ENCODE measurements at regions not wholly inside any gene's neighbourhood (a gene's known extent, or its start where the extent isn't known, plus 50 kb on each side); places are given as distances from the start of the nearest gene placed in this dataset.

DNA sequence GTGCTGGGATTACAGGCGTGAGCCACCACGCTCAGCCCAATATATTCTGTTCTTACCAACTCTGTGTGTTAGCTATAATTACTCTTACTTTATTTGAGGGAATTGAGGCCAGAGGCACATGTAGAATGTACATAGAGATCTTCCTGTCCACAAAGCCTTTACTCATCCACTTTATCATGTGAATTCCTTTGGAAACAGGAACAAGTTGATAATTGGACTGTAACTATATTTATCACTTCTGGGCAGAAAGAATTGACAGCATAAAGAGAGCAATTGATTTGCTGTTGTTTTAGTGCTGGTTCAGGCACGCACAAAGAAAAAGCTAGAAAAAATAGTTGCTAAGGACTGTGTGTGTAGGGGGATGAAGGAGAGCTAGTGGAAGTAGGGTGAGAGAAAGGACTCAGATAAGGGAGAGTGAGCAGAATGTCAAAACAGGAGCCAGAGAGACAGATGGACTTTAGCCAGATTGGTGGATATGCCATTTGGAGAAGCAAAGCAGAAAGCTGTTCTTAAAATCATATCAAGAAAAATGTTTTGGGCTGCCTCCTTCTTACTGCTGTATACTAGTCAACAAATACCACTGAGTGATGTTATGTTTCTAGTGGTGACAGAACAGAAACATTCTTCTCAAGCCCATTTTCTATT lies 929.8 kb upstream of the CNTN5 start:
- DNase-seq, result no peak

DNA sequence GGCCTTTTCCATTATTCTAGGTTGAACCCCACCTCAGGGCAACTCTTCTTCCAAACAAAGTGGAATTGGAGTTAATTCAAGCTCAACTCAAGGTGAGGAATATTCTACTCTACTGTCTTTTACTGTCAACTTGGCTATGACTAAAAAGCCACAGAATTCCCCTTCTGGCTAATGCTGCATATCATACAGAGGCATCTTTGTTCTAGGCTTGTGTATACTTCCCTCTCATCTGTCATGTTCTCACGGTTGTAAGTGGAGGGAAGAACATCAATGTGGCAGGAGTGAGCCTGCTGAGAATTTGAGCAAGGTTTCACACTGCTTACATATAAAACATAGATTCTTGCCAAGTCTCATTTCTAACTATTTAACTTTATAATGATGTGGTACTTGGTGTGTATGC lies 921.4 kb upstream of the CNTN5 start:
- DNase-seq, result no peak

DNA sequence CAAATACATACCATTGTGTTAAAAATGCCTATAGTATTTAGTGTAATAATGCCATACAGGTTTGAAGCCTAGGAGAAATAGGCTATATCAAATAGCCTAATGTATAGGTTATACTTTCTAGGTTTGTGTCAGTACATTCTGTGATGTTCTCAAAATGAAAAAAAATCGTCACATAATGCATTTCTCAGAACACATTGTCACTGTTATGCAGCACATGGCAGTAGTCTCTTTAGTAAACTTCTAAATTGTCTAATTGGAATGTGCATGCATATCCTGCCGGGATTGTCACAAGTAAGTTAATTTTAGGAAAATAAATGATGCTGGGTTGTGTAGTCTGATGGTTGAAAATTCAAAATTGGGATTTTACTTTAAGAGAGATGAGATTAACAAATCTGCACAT lies 920.1 kb upstream of the CNTN5 start:
- DNase-seq, result no peak

DNA sequence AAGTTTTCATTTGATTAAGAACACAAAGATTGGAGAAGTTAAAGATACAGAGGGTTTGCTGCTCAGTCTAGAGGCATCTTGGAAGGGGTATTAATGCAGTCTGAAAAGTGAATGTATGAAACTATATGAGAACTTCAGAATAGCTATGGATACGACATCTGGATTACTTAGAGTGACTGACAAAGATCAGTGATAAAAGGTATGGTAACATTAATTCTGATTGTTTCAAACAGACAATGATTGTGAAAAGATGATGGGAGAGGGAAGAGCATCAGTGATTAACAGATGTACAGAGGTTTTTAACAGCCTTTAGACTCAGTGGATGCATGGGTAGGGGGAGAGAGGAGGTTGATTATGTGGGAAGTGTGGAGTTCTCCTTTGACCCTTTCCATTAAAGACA lies 919.4 kb upstream of the CNTN5 start:
- no peak for DNase-seq

DNA sequence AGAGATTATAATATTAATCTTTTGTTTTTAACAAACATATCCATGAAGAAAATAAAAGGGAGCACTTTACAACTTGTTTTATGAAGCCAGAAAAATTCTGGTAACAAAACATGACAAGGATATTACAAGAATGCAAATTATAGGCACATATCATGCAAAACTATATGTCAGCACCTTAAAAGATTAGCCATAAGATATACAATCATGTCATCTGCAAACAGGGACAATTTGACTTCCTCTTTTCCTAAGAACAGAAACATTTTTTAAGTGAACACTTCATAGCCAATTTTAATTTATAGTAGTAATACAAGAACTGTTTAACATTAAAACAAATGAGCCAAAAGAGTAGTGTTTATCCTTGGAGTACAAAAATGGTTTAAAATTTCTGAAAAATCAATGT lies 916.5 kb upstream of the CNTN5 start:
- DNase-seq, result no peak

DNA sequence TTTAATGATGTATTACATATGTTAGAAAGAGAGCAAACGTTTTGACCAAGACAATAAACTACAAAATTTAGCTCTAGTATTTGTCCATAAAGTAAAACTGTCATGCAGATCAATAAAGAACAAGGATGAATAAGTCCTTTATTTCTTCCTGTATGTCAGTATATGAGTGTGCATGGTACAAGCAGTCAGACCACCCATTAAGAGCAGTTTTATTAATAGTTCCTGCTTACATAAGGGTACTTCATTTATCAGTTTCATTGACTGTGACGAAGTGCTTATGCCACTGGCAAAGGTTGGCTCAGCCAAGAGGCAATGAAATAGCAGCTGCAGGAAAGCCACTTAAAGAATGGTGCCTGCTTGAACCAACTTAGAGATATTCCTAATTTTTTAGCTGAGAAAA lies 913.0 kb upstream of the CNTN5 start:
- no peak for DNase-seq

DNA sequence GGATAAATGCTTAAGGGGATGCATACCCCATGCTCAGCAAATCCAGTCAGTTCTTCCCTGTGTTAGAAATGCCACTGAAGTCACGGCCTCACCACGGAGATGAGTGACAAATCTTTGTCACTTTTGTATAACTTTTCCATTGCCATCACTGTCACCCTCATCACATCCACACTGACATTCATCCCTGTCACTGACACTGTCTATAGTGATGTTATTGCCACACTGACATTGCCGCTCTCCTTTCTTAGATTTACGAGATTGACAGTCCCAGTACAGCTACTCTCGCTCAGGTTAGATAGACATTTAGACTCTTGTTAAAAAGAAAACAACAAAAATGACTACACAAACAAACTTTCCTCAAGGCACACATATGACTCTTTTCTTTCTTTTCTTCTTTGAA lies 910.7 kb upstream of the CNTN5 start:
- DNase-seq, result no peak

DNA sequence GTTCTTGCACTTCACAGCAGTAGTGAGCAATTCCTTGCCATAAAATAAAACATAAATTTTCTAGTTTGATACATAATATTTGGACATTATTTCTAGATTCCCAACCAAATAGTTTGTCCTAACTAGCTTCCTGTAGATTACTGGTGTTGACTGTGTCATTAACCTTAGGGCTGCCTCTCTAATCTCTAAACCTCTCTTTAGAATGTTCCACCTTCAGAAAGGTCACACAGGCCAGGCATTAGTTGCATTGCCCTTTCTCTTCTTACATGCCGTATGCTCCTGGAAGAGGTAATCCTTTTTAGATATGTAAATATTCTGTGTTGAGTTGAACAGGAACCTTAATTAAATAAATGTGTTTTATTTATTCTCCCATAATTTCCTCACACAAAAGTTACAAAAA lies 904.9 kb upstream of the CNTN5 start:
- no peak for DNase-seq

DNA sequence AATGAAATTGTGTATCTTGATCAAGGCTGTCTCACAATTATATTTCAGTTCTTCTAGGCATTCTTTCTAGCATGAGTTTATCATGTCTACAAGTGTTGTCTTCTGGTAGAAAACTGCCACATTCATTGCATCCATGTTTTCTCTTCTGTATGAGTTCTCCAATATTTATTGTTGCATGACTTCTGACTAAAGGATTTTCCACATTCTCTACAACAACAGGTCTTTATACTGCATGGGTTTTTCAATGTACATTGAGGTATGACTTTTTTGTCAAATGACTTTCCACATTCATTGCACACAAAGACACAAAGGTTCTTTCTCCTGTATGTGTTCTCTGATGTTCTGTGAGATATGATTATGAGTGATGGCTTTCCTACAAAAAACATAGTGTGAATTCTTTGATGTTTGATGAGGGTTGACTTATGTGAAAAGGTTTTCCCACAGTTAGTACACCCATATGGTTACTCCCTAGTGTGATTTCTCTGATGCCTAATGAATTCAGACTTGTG lies 890.6 kb upstream of the CNTN5 start:
- DNase-seq, result no peak

DNA sequence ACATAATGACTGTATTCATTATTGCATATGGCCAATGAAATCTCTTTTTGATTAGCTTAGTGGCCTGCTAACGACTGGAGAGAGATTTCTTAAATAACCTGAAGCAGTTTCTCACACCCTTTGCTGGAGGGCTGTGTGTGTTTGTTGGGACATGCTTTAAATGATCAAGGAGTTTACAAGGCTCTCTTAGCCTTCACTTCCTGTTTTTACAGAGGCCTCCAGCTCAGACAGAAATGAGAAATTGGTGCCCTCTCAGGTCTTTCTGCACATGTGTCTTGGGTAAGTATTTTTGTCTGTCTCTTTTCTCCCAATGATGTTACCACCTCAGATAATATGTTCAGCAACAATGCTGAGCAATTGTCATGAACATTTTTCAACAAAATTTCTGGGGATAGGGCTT lies 884.4 kb upstream of the CNTN5 start:
- no peak for DNase-seq

DNA sequence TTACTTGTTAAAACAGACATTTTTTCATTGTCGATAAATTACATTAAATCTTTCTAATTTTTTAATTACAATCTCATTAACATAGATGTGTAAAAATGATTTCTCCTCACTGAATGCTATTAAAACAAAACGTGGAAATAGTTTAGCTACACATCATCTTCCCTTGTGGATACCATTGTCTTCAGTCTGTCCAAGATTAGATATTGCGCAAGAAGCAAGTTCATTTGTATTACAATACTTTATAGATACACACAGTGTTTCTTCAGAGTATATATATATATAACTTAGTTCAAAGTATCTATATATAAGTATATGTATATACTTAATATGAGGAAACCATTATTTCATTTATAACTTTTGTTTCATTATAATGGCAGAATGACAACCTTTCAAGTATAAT lies 883.3 kb upstream of the CNTN5 start:
- no peak for DNase-seq

DNA sequence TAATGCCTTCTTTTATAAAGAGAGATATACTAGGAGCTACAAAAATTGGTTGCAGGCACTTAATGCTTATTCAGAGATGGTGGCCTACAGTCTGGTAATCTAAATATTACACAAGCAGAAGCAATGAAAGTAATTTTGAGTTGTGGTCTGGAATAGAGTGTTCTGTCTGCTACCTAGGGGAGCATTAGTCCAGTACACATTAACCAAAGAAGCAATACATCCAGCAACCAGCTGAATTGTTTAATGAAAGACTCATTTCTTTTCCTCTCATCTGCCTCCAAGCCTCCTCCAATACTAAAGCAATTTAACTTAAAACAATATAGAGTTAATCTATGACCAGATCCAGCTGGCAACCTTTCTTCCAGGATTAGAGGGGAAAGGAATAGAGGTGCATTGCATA lies 877.1 kb upstream of the CNTN5 start:
- no peak for DNase-seq

DNA sequence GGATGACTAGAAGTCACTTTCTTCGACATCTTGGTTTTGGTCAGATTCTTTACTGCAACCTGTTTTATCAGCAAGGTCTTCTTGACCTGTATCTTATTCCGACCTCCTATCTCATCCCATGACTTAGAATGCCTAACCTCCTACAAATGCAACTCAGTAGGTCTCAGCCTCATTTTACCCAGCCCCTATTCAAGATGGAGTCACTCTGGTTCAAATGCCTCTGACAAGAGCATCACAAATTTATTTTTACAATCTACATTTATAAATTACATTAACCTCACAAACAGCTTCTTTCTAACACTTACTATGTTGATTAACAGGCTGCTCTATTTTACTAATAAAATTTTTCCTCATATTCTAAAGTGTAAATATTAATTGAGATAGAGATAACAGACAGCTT lies 867.0 kb upstream of the CNTN5 start:
- DNase-seq, result no peak

DNA sequence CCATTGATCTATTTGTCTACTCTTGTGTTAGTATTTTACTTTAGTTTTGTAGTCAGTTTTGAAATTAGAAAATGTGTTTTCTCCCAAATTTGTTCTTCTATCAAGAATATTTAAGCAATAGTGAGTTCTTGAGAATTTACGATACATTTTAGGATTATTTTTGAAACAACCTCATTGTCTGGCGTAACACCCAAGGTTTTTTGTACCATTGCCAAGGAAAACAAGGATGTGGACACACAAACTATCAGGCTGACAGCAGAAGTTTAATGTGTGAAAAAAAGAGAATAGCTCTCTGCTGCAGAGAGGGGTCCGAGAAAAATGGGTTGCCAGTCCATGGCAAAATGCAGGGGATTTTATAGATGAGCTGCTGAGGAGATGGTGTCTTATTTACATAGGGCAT lies 865.1 kb upstream of the CNTN5 start:
- DNase-seq, result no peak

DNA sequence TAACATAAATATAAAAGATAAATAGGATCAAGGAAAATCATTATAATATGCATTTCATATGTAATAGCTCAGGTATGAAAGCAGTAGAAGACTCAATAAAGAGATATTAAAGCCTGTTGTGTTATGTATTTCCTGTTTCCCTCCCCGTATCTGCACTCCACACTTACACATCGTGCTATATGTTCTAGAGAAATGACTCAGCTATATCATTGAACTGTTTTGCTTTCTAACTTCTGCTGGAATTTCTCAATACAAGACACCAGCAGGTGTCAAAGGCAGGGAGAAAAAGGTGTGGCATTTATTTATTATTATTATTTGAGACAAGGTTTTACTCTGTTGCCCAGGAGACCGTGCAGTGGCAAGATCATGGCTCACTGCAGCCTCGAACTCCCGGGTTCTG lies 842.8 kb upstream of the CNTN5 start:
- no peak for DNase-seq

DNA sequence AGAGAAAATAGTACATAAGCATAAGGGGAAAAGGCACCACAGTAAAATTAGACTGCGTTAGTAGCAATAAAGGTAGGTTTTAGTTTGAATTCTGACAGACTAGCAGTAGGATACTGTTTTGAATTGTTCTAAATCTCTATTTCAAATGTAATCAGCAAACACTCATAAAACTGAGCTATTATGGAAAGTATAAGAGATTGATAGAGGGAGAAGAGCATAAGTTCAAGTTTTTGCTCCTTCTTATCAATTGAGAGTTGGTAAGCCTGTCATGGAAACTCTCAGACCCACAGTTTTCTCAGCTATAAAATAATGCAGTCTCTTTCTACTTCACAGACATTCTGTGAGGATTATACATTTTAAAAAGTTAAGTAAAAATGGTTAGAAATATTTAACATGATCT lies 840.2 kb upstream of the CNTN5 start:
- DNase-seq, result no peak

DNA sequence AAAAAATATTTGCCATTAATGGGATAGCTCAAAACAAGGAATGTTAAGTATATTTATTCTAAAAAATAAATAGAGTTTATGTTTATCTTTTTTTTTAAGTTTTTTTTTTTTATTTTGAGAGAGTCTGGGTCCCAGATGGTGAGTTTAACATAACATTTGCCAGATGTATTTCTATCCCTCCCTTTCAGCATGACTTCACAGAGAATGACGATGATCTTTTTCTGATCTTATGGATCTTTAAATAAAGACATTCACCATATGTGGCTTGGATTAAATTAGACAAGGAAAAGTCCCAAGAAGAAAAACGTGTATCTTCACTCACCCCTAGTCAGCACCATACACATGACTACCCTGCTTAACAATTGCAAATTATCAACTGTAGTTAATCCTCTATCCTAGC lies 839.8 kb upstream of the CNTN5 start:
- no peak for DNase-seq

DNA sequence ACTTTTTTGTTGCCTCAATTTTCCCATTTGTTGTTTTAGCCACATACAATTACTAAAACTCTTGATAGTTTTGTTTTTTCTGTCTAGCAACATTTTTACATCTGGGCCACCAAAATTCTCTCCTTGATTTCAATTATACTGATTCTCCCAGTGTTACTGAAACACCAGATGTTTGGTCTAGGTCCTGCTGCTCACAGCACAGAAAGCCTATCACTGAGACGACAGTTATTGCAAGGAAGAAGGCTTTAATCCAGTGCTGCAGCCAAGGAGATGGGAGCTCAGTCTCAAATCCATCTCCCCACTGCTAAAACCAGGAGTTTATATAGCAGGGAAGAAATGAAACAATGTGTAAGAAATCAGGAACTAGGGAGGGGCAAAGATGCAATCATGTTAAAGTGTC lies 837.7 kb upstream of the CNTN5 start:
- DNase-seq, result no peak

DNA sequence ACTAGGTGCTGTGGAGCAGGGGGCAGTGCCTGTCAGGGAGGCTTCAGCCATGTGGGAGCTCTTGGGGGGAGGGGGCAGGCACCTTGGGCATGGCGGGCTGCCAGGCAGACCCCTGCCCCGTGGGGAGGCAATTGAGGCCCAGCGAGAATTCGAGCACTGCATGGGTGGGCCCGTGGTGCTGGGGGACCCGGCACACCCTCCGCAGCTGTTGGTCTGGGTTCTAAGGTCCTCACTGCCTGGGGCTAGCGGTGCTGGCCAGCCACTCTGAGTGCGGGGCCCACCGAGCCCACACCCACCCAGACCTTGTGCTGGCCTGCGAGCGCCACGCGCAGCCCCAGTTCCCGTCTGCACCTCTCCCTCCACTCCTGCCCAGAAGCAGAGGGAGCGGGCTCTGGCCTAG lies 835.5 kb upstream of the CNTN5 start:
- DNase-seq, result no peak

DNA sequence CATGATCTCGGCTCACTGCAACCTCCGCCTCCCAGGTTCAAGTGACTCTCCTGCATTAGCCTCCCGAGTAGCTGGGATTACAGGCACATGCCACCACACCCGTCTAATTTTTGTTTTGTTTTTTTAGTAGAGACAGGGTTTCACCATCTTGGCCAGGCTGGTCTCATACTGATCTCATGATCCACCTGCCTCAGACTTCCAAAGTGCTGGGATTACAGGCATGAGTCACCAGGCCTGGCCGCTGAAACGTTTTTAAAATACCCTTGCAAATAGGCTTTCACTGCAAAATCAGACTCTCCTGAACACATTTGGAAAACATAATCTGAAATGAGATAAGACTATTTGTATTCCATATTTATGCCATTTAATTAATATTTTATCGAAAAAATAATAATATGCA lies 826.1 kb upstream of the CNTN5 start:
- no peak for DNase-seq

DNA sequence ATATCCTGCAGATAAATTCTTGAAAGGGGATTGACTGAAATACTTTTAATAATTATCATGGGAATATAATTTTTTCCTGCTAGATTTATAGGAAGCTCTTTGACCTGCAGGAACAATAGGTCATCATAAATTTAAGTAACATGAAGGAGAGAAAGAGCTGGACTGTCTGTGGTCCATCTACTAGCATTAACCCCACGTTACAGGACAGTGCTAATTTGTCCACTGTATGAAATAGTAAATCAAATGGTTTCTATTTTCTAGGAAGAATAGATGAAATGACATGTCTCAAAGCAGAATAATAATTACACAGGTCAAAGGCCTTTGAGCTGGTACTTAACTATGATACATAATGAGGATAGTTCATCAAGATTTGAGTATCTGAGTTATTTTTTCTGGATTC lies 825.4 kb upstream of the CNTN5 start:
- DNase-seq, result no peak

DNA sequence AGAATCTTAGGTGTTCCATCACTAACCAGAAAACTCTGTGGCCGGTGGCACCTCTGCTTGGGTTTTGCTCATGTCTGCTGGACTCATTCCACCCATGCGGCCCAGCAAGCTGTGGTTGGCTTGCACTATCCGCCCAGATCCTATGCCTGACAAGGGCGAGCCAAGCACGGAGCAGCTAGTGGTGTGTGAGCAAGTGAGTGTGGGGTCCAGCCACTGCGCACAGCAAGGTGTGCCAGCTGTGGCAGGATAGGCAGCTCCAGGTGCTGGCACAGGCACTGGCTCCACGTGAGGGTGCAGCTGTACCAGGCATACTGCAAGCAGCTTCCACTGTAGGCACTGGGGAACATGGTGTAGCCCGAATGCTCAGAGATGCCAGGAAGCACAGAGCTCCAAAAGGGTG lies 813.7 kb upstream of the CNTN5 start:
- DNase-seq, result no peak

DNA sequence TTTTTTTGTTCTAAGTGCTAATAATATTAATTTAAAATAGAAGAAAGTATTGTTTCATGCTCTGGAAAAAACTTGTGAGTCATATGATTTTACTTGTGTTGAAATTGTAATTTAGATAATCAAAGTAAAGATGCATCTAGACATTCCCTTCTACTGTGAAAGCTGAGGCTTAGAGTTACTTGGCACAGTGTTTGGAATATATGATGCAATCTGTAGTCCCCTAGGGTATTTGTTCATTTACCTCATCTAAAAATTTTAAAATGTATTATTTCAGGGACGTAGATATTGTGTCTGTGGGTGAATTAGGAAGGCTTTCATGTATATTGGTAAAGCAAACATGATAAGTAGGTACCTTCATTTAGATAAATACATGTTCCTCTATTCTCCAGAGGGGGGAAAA lies 793.5 kb upstream of the CNTN5 start:
- DNase-seq, result no peak

DNA sequence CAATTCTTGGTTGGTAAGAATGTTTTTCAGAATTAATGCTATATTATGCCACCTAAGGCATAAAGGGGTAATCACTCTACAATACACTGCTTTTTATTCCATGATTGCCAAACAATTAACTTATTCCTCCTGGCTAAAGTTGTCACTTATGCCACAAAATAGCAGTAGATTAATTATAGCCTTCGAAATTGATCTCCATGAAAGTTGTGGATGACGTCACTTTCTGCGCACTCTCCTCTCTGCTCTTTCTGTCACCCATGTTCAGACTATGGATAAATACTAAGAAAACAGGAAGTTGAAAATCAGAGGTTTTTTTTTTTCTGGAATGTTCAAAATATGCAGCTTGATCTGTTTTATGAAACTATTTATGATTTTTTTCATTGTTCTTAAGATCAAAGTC lies 790.1 kb upstream of the CNTN5 start:
- DNase-seq, result no peak

DNA sequence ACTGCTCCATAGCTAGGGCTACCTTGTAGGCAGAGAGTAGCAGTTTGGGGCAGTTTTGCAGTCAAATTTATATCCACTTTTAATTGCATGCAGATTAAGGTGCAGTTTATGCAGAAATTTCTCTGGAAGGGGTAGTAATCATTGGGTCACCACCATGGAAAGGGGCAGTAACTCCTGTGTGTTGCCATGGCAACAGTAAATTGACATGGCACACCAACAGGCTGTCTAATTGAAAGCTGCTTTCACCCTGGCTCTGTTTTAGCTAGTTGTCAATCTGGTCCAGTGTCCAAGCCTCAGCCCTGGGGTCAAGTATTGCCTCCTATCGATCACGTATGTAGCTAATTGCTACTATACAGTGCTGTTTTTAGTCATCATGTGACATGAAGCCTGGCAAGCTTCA lies 786.1 kb upstream of the CNTN5 start:
- DNase-seq, result no peak

DNA sequence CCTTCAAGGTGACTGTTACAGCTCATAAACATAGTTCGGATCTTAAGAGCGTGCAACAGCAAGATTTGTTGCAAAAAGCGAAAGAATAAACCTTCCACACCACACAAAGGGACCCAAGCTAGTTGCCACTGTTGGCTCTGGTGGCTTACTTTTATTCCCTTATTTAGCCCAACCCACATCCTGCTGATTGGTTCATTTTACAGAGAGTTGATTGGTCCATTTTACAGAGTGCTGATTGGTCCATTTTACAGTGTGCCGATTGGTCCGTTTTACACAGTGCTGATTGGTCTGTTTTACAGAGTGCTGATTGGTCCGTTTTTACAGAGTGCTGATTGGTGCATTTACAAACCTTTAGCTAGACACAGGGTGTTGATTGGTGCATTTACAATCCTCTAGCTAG lies 776.9 kb upstream of the CNTN5 start:
- no peak for DNase-seq
